ENCODE measurements at regions not wholly inside any gene's neighbourhood (a gene's known extent, or its start where the extent isn't known, plus 50 kb on each side); places are given as distances from the start of the nearest gene placed in this dataset.

DNA sequence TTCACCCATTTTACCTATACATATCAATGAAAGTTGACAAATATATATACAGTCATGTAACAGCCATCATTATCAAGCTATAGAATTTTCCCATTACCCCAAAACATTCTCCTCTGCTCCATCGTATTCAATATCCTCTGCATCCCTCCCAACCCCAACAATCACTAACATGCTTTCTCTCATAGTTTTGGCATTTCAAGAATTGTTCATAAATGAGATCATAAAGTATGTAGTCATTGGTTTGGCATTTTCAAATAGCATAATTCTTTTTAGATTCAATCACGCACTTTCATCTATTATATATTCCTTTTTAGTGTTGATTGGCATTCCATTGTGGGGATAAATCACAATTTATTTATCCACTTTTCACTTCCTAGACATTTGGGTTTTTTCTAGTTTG is 866.0 kb upstream of the TMEM132C start:
- no peak for DNase-seq (ENCODE audit: low read depth in 1 of 2, low spot score in 1 of 2)
- Histone ChIP-seq H3K9me3 (ENCODE audit: low read depth) (no peaks in the 10 kb centered on the region), H3K4me3 (no peak overlapping the region), H3K4me1 (ENCODE audit: low read depth) (no peaks in the 10 kb centered on the region), H3K27me3 (no peaks in the 10 kb centered on the region), H3K36me3 (no peaks in the 10 kb centered on the region), H3K27ac (no peak overlapping the region)
- no peak for TF ChIP-seq CTCF (IDR thresholded peaks at IDR 0.05; ENCODE audit: low read depth, low read length)

DNA sequence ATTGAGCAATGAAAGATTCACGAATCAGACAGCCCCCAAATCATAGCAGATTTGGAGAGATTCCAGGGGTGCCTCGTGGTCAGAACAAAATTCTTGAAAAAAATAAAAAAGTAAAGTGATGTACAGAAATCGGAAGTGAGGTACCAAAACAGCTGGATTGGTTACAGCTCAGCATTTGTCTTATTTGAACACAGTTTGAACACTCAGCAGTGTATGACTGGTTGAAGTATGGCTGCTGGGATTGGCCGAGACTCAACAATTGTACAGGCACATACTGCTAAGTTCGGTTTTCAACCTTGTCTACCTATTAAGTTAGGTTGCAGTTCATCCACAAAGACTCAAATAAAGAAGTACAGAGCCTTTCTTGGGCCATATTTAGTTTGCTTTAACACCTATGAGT is 865.4 kb upstream of the TMEM132C start:
- Histone ChIP-seq H3K27ac (no peak overlapping the region), H3K36me3 (no peaks in the 10 kb centered on the region), H3K9me3 (ENCODE audit: low read depth) (no peaks in the 10 kb centered on the region), H3K4me3 (no peak overlapping the region), H3K27me3 (no peaks in the 10 kb centered on the region), H3K4me1 (ENCODE audit: low read depth) (no peaks in the 10 kb centered on the region)
- DNase-seq (ENCODE audit: low read depth in 1 of 2, low spot score in 1 of 2): no peak
- no peak for TF ChIP-seq CTCF (IDR thresholded peaks at IDR 0.05; ENCODE audit: low read depth, low read length)

- Histone ChIP-seq H3K9me3 (ENCODE audit: low read depth) (no peaks in the 10 kb centered on the region), H3K4me3 (no peak overlapping the region), H3K27me3 (no peaks in the 10 kb centered on the region), H3K36me3 (no peaks in the 10 kb centered on the region), H3K27ac (no peak overlapping the region), H3K4me1 (ENCODE audit: low read depth) (no peaks in the 10 kb centered on the region)
- TF ChIP-seq CTCF (IDR thresholded peaks at IDR 0.05; ENCODE audit: low read depth, low read length): no peak
- DNase-seq (ENCODE audit: low read depth in 1 of 2, low spot score in 1 of 2): no peak
Measured at GRCh38 chr12:127411166-127411915, 855.6 kb upstream of the TMEM132C start.

DNA sequence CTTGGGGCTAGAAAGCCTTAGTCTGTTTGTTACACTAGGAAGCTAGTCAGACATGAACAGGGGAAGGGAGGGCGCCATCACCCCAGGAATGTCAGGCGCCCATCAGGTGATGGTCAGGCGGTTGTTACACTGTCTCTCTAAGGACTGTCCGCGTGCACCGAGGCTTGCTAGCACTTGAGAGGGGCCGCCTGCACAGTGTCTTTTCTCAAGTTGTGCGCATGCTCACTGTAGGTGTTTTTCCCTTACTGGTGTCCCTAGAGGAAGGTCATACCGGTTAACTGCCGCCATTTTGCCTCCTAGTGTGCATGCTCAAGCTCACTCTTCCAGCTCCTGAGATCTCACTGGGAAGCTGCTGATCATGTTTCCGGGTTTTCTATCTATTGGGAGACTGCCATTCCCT is 855.0 kb upstream of the TMEM132C start:
- Histone ChIP-seq H3K4me3 (no peak overlapping the region), H3K36me3 (no peaks in the 10 kb centered on the region), H3K9me3 (ENCODE audit: low read depth) (no peaks in the 10 kb centered on the region), H3K27me3 (no peaks in the 10 kb centered on the region), H3K4me1 (ENCODE audit: low read depth) (no peaks in the 10 kb centered on the region), H3K27ac (no peak overlapping the region)
- TF ChIP-seq CTCF (IDR thresholded peaks at IDR 0.05; ENCODE audit: low read depth, low read length): no peak
- no peak for DNase-seq (ENCODE audit: low read depth in 1 of 2, low spot score in 1 of 2)

DNA sequence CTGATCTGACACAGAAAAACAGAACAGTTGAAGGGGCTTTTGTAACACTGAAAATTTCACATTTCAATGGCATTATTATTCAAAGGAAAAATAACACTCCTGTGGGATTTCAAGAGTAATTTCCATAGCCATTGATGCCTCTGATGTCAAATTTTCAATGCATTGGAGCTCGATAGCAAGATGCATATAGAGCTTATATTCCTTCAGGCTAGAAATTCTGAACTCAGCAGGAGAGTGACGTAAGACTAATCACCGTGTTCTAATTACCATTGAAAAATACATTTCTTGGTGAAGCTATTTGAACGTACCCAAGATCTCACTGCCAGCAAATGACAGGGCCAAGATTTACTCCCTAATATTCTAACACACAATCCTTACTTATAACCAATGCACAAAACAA is 854.1 kb upstream of the TMEM132C start:
- no peaks in the 10 kb centered on the region for H3K27me3 ChIP-seq
- H3K36me3 ChIP-seq: no peaks in the 10 kb centered on the region
- H3K27ac ChIP-seq: no peak overlapping the region
- H3K9me3 ChIP-seq (ENCODE audit: low read depth): no peaks in the 10 kb centered on the region
- DNase-seq (ENCODE audit: low read depth in 1 of 2, low spot score in 1 of 2): no peak
- no peak overlapping the region for H3K4me3 ChIP-seq
- no peaks in the 10 kb centered on the region for H3K4me1 ChIP-seq (ENCODE audit: low read depth)
- TF ChIP-seq CTCF (IDR thresholded peaks at IDR 0.05; ENCODE audit: low read depth, low read length): no peak
